ENCODE measurements at regions not wholly inside any gene's neighbourhood (a gene's known extent, or its start where the extent isn't known, plus 50 kb on each side); places are given as distances from the start of the nearest gene placed in this dataset.
A peak's percentile ranks its signal among the peaks of the same experiment; 100 is the strongest.

DNA sequence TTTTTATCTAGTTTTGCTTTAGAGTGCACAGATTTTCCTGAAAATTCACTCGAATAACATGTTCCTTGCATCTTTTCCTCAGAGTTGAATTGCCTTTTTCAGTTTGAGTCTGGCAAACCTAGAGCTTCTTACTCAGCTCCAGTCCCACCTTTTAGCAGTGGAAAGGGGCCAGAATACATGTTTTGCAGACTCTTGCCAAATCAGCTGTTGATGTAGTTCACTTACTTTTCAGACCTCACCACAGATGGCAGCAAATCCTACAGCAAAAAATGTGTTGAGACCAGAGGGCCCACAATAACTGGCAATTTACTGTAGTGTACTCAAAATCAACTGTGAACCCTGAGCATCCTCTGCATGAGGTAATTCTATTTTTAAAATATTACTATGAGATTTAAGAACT, 545.2 kb upstream of the ACO1 start:
- Histone ChIP-seq H3K4me3 (no peak overlapping the region), H3K4me1 (replicated peaks; ENCODE audit: insufficient read depth) (no peaks in the 10 kb centered on the region), H3K9me3 (ENCODE audit: insufficient read depth, low read depth) (no peaks in the 10 kb centered on the region), H3F3A (ENCODE audit: insufficient read depth, low read depth) (no peaks in the 10 kb centered on the region), H3K79me2 (ENCODE audit: low read depth) (no peaks in the 10 kb centered on the region), H3K27me3 (ENCODE audit: insufficient read depth, low read depth) (no peaks in the 10 kb centered on the region), H3K9me2 (ENCODE audit: insufficient read depth) (no peaks in the 10 kb centered on the region), H4K20me1 (ENCODE audit: insufficient read depth) (no peaks in the 10 kb centered on the region), H3K27ac (no peak overlapping the region), H3K36me3 (ENCODE audit: low read depth) (no peaks in the 10 kb centered on the region), H3K4me2 (no peak overlapping the region), H2AFZ (no peak overlapping the region)
- no peak for TF ChIP-seq EZH2 (IDR thresholded peaks at IDR 0.05; ENCODE audit: low read depth)
- TF ChIP-seq, protein P1, sequence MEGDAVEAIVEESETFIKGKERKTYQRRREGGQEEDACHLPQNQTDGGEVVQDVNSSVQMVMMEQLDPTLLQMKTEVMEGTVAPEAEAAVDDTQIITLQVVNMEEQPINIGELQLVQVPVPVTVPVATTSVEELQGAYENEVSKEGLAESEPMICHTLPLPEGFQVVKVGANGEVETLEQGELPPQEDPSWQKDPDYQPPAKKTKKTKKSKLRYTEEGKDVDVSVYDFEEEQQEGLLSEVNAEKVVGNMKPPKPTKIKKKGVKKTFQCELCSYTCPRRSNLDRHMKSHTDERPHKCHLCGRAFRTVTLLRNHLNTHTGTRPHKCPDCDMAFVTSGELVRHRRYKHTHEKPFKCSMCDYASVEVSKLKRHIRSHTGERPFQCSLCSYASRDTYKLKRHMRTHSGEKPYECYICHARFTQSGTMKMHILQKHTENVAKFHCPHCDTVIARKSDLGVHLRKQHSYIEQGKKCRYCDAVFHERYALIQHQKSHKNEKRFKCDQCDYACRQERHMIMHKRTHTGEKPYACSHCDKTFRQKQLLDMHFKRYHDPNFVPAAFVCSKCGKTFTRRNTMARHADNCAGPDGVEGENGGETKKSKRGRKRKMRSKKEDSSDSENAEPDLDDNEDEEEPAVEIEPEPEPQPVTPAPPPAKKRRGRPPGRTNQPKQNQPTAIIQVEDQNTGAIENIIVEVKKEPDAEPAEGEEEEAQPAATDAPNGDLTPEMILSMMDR (conservative IDR thresholded peaks at IDR 0.05), result peak; percentile 35; the same call in 1 of the 2 replicates
- CTCF ChIA-PET, result interaction anchor here (0.6 kb wide), 1 partner anchor 412 kb away, joined by 3 read pairs; no protein-coding TSS in a partner anchor
- POLR2A ChIA-PET (ENCODE audit: unreplicated experiment), result no interaction called here
- DNase-seq, result no peak
- no TSS peak for BruUV-seq (replicated peaks)
- intact Hi-C loops (cut with micrococcal nuclease; ENCODE audit: unreplicated experiment), result loop anchor here (2.0 kb wide), 1 partner anchor 412 kb away; no protein-coding TSS in a partner anchor

DNA sequence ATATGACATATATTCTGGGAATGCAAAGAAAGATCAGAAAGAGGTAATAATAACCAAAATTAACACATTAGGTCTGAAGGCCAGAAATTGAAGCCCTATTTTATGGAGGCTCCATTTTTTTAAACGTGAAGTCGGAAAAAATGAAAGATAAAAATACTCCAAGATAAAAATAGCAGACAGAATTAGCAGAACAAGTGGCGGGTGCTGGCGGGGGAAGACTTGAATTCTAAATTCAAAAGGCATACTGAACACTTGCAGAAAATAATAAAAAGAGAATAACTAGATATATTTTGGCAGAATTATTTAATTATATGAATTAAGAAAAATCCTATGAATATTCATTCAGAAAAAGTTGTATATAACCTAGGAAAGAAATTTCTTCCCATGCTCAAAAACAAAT, 543.7 kb upstream of the ACO1 start:
- no peak overlapping the region for H2AFZ ChIP-seq
- H3K79me2 ChIP-seq (ENCODE audit: low read depth), result no peaks in the 10 kb centered on the region
- no peaks in the 10 kb centered on the region for H3K27me3 ChIP-seq (ENCODE audit: insufficient read depth, low read depth)
- BruUV-seq (replicated peaks), result no TSS peak
- no peak overlapping the region for H3K4me2 ChIP-seq
- H3K4me1 ChIP-seq (replicated peaks; ENCODE audit: insufficient read depth), result no peaks in the 10 kb centered on the region
- CTCF ChIA-PET, result no interaction called here
- POLR2A ChIA-PET (ENCODE audit: unreplicated experiment), result no interaction called here
- intact Hi-C loops (cut with micrococcal nuclease; ENCODE audit: unreplicated experiment), result no loop called here
- no peaks in the 10 kb centered on the region for H3F3A ChIP-seq (ENCODE audit: insufficient read depth, low read depth)
- H3K27ac ChIP-seq, result no peak overlapping the region
- TF ChIP-seq EZH2 (IDR thresholded peaks at IDR 0.05; ENCODE audit: low read depth), result no peak
- TF ChIP-seq, protein P1 (conservative IDR thresholded peaks at IDR 0.05), result no peak
- no peaks in the 10 kb centered on the region for H3K9me3 ChIP-seq (ENCODE audit: insufficient read depth, low read depth)
- H3K36me3 ChIP-seq (ENCODE audit: low read depth), result no peaks in the 10 kb centered on the region
- H4K20me1 ChIP-seq (ENCODE audit: insufficient read depth), result no peaks in the 10 kb centered on the region
- DNase-seq, result no peak
- no peaks in the 10 kb centered on the region for H3K9me2 ChIP-seq (ENCODE audit: insufficient read depth)
- H3K4me3 ChIP-seq, result no peak overlapping the region

DNA sequence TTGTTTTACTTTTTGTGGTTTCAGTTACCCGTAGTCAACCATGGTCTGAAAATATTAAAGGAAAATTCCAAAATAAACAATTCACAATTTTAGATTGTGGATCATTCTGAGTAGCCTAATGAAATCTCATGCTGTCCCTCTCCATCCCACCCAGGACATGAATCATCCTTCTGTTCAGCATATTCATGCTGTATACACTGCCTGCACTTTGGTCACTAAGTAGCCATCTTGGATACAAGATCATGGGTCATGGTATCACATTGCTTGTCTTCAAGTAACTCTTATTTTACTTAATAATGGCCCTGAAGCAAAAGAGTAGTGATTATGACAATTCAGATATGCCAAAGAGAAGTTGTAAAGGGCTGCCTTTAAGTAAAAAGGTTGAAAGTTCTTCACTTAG, 536.5 kb upstream of the ACO1 start:
- Histone ChIP-seq H3K27me3 (ENCODE audit: insufficient read depth, low read depth) (no peaks in the 10 kb centered on the region), H2AFZ (peak overlapping the region; percentile 99), H3K9me3 (ENCODE audit: insufficient read depth, low read depth) (no peaks in the 10 kb centered on the region; the same call in 1 of the 2 replicates), H3K36me3 (ENCODE audit: low read depth) (no peaks in the 10 kb centered on the region), H4K20me1 (ENCODE audit: insufficient read depth) (no peaks in the 10 kb centered on the region), H3K79me2 (ENCODE audit: low read depth) (peaks cover 16% of the 10 kb centered on the region), H3K4me2 (peak overlapping the region; percentile 71), H3K4me1 (replicated peaks; ENCODE audit: insufficient read depth) (0 out of 2 replicates have a peak, but pooled peaks cover 10% of the 10 kb centered on the region), H3F3A (ENCODE audit: insufficient read depth, low read depth) (no peaks in the 10 kb centered on the region), H3K4me3 (peak overlapping the region; percentile 80; the same call in 1 of the 2 replicates), H3K9me2 (ENCODE audit: insufficient read depth) (no peaks in the 10 kb centered on the region), H3K27ac (peak overlapping the region; percentile 45)
- POLR2A ChIA-PET (ENCODE audit: unreplicated experiment), result no interaction called here
- CTCF ChIA-PET, result interaction anchor here (0.6 kb wide), 1 partner anchor 679 kb away, joined by 3 read pairs; no protein-coding TSS in a partner anchor
- TF ChIP-seq, protein P1 (conservative IDR thresholded peaks at IDR 0.05), result no peak
- TF ChIP-seq EZH2 (IDR thresholded peaks at IDR 0.05; ENCODE audit: low read depth), result no peak
- intact Hi-C loops (cut with micrococcal nuclease; ENCODE audit: unreplicated experiment), result no loop called here
- no TSS peak for BruUV-seq (replicated peaks)
- no peak for DNase-seq

Data from PC-9 (cell line).